ENCODE measurements at regions not wholly inside any gene's neighbourhood (a gene's known extent, or its start where the extent isn't known, plus 50 kb on each side); places are given as distances from the start of the nearest gene placed in this dataset.
"Not testable (repeated sequence)": the region's sequence is repeated elsewhere in the genome, so short reads cannot be mapped to it uniquely, and the experiment has no call there.

DNA sequence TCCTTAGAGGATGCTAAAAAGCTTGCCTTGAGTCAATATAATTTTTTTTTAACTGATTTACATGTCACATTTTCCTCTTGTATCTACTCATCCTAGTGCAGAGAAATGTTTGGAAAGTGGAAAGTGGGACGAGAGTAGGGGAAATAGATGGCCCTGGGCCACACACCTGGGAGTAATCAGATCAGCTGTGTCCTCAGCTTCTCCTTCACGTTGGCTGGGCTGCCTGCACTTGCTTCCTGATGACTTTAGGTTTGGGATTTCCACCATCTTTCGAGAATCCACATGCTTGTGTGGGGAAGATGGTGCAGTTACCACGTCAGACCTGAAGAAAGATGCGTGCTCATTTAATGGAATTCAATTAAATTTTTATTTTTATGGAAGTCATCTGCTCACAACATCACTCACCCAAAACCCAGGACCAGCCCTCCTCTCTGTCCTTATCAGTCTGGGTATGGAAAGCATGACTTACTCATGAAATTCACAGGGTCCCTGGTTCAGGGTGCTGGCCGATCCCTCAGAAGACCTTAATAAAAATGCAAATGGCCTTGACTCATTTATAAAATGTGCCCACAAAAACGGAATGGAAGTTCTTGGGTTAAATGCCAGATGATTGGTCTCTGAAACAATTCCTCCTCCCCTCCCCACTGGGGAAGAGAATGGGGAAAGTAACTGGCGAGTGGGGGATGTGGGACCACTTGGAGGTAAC is 74.5 kb upstream of the TIAM2 start:
- in situ Hi-C loops (cut with MboI; ENCODE audit: low sequenced_read_pairs), result loop anchor here (10.0 kb wide), 1 partner anchor 254 kb away; no protein-coding TSS in a partner anchor

DNA sequence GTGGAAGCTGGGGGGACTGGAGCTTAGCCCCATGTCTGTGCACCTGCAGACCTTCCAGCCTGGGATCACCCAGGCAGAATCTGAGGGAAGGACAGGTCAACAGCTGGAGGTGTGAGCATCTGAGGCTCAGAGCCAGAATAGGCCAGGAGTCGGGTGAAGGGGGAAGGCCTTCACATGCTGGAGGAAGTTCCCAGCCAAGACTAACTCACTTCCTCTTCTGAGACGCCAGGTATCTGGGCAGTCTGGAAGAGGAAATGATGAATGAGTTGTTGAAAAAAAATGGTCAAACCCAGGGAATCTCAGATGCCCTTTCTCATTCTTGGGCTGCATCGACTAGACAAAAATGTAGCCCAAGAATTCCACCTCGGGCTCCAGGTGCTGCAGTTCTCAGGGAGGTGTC is 73.6 kb upstream of the TIAM2 start:
- in situ Hi-C loops (cut with MboI; ENCODE audit: low sequenced_read_pairs), result loop anchor here (10.0 kb wide), 1 partner anchor 253 kb away; no protein-coding TSS in a partner anchor

DNA sequence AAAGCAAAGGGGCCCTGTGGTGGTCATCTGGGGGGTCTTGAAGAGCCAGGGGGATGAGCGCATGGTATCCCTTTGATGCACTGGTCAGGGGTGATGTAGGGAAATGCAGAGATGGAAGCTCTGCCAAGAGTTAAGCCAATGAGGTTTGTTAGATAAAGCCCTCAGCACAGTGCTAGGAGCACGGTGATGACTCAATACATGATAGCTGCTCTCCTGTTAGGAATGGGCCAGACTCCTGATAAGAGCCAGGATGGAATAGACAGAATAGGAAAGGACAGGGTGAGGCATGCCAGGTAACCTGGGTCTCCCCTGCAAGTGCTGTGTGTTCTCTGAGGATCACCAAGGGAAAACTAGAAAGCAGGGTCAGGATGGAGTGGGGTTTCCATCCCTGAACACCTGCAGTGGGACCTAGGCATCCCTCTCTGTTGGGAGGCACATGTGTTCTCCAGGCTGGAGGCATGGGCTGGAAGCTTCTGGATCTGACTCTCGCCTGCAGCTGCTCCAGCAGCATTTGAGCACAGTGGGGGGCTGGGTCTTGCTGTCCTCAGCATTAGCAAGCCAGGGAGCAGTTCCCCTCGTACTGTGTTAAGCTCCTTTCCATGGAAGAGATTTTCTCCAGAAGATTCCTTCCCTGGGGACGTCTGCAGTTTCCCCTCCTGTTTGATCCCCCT is 71.8 kb upstream of the TIAM2 start:
- in situ Hi-C loops (cut with MboI; ENCODE audit: low sequenced_read_pairs), result loop anchor here (10.0 kb wide), 1 partner anchor 251 kb away; no protein-coding TSS in a partner anchor

DNA sequence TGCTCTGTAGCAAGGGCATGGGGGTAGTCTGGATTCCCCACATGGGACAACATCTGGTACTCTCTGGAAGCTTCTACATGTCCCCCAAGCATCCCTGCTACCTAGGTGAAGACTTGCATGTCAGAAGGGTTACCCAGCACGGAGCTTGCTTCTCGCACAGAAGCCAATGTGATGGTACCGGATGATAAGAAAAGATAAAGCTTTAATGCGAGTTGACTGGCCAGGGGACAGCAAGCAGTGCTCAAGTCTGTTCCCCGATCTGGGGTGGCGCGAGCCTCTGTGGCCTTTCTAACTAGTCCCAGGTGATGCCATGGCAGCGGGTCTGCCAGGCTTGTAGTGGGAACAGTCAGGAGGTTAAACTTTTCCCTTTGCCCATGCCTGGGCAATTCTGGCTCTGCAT is 70.0 kb upstream of the TIAM2 start:
- in situ Hi-C loops (cut with MboI; ENCODE audit: low sequenced_read_pairs), result loop anchor here (10.0 kb wide), 1 partner anchor 250 kb away; no protein-coding TSS in a partner anchor

DNA sequence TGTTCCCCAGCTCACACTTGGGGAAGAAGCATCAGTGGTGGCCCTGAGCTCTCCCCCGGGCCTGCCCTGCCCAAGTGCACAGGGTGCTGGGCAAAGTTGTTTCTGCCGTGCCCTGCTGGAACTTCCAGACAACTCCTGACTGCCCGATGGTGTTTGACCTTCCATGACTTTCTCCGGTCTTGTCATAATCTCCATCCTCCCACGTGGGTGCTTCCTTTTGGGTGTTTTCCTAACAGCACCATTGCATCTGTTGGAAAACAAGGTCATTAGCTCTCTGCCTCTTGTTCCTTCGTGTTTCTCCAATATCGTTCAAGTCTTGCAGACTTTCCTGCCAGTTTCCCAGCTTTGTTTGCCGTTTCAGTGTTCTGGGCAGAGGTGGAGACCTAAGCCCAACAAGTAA is 68.7 kb upstream of the TIAM2 start:
- in situ Hi-C loops (cut with MboI; ENCODE audit: low sequenced_read_pairs), result loop anchor here (10.0 kb wide), 1 partner anchor 248 kb away; no protein-coding TSS in a partner anchor

DNA sequence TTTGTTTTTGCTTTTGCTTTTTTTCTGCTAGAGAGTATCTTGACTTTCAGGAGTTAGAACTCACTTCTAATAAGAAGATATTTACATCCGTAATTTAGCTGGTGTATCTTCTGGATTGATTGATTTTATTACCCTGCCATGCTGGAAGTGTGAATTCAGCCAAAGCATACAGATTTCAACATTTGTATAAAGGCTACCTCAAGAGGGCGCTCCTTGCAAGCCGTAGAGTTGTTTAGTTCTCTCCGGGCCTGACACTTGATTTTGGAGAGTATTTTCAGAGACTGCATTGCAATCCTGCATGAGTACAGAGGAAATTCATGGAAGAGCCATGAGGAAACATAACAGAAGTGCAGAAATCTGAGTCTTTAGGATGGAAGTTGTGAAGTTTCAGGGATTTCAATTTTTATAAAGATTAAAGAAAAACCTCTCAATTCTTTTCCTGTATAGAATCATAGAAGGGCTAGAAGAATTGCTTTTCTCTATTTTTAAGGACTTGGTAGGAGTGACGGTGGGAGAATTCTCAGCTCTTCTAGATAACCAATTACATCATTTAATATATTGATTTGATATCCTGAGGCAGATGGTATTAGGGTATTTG is 66.7 kb upstream of the TIAM2 start:
- in situ Hi-C loops (cut with MboI; ENCODE audit: low sequenced_read_pairs), result loop anchor here (10.0 kb wide), 1 partner anchor 246 kb away; no protein-coding TSS in a partner anchor

DNA sequence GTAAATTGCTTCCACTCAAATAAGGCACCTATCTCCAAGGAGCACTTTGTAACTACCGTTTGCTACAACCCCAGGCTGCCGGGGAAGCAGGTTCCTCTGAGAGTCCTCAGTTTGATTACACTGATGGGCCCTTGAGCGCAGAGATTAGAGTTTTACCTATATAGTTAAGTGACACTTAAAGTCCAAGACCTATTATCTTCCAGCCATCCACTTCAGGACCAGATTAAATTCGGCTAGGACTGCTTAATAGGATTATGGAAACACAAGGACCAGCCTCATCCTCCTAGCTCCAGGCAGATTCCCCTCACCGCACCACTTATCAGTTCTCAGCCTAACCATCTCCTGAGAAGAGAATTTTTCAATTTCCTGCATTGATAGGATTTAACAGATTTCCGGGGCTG is 64.7 kb upstream of the TIAM2 start:
- in situ Hi-C loops (cut with MboI; ENCODE audit: low sequenced_read_pairs), result no loop called here

DNA sequence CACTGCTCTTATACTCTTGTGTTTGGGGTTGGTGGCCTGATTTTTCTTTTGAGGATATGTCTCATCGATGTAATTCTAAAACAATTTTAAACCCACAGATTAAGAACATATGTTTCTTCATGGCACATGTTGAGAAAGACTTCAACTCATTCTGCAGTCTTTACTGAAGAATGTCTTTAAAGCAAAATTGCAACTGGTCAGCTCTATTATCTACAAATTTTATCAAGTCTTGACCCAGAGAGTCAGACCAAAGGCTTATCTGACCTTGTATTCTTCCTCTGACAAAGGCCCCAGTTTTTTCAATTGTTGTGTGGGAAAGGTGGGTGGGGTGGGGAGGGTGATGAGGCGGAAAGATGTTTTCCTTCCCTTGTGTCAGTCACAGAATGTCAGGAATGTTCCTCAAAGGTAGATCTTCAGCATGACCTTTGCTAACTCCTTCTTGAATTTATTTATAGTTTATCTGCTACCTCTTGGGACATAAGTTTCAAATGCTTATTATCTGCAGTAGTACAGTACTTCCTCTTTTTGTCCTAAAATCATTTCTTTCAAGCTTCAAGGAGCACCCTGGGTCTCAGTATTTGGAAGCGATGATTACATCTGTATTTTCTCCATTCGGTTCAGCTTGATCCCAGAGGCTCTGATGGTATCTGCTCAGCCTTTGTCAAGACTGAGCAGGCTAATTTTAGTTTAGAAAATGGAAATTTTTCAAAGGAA is 63.2 kb upstream of the TIAM2 start:
- in situ Hi-C loops (cut with MboI; ENCODE audit: low sequenced_read_pairs), result no loop called here

DNA sequence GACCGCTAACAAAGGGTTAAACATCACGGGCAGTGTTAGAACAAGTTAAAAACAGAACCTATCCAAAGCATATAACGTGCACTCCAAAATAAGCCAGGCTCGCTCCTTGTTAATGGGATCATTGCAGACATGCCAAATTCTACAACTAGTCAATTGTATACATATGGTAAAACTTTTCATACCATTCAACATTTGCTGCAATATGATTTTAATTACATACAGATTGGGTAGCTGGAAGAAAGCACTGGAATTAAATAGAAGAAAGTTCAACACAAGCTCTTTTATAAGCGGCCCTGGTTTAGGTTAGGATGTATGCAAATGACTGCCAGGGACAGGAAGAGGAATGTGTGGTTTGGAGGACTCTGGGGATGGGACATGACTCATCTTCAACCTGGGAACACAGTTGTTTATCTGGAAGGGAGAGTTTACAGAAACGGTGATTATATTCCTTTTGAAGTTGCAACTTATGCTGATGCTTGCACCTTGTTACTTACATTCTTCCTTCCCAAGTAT is 62.5 kb upstream of the TIAM2 start:
- in situ Hi-C loops (cut with MboI; ENCODE audit: low sequenced_read_pairs), result no loop called here

DNA sequence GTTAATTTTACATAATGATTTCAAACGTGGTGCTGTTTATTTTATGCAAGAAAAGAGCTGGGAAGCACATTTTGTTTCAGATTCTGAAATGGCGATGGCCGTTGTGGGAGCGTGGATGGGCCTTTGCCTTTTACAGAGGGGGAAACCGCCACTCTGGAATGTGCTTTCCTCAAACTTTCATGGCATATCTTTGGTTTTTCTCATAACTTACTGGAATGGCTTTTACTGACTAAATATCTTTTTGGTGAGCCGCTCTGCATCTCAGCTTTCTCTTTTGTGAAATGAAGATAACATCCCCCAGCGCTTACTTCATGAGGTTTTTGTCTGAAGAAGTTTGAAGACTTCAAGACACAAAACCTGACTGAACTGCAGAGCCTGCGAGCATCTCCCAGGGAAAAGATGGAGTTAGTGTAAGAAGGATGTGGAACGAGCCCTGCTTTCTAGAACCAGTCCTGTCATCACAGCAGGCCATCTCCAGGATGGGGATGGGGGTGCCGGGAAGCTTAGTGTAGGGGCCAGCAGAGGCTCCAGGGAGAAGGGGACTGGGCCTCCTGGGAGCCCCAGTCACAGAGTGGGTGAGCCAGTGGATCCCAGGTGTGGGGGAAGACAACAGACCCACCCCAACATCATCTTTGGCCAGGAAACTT is 61.8 kb upstream of the TIAM2 start:
- in situ Hi-C loops (cut with MboI; ENCODE audit: low sequenced_read_pairs), result no loop called here

DNA sequence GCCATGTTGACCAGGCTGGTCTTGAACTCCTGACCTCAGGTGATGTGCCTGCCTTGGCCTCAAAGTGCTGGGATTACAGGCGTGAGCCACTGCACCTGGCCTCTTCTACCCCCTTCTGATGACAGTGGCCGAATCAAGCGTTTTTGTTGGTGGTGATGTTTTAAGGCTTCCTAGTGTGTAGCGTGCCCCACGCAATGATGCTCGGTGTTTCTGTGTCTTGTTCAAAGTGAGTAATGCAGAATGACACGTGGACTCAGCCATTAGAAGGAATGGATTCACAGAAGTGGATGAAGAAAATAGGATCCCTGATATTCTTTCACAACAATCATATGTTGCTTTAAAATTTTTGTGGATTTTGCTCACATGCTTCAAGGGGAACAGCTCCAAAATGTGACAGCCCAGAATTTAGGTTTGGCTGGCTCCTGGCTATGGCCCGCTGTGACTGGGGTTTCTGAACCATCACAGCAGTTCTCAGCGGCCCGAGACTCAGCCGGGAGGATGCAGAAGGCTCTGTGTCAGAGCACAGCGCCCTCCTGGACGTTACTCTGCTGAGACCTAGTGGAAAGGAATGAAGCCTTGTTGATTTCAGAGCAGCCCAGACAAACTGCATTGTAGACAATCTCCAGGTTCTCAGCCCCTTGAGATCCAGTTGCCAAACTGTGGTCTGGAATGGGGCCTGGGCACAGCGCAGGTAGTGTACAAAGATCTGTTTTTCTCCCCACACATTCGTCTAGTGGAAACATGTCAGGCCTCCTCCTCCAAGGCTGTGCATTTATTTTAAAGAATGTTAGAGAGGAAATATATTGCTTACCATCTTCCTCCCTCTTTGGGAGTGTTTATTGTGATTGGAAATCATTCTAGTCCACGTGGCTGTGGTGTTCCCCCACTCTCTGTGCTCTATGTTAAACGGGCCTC is 57.6 kb upstream of the TIAM2 start:
- in situ Hi-C loops (cut with MboI; ENCODE audit: low sequenced_read_pairs), result no loop called here

DNA sequence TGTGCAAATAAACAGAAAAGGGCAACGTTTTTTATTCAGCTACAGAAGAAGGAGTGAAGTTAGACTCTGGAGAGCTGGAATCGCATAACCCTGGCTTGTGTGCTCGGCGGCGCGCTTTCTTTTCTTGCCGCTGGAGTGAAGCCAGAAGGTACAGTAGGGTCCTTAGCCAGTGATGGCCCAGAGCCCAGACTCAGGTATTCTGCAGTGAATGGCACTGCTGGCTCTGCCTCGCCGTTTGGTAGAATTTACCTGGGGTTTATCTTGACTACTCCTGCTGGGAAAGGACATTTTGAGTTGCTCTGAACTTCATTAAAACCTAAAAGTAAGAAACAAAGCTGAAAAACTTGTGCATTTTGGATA is 56.9 kb upstream of the TIAM2 start:
- in situ Hi-C loops (cut with MboI; ENCODE audit: low sequenced_read_pairs), result no loop called here

DNA sequence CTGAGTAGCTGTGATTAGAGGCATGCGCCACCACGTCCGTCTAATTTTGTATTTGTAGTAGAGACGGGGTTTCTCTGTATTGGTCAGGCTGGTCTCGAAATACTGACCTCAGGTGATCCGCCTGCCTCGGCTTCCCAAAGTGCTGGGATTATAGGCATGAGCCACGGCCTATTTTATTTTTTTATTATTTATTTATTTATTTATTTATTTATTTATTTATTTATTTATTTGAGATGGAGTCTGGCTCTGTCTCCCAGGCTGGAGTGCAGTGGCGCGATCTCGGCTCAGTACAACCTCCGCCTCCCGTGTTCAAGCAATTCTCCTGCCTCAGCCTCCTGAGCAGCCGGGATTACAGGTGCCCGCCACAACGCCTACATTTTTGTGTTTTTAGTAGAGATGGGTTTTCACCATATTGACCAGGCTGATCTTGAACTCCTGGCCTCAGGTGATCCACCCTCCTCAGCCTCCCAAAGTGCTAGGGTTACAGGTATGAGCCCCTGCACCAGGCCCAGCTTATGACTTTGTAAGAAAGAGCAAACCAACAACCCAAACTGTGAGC is 56.3 kb upstream of the TIAM2 start:
- in situ Hi-C loops (cut with MboI; ENCODE audit: low sequenced_read_pairs), result not testable (repeated sequence)

DNA sequence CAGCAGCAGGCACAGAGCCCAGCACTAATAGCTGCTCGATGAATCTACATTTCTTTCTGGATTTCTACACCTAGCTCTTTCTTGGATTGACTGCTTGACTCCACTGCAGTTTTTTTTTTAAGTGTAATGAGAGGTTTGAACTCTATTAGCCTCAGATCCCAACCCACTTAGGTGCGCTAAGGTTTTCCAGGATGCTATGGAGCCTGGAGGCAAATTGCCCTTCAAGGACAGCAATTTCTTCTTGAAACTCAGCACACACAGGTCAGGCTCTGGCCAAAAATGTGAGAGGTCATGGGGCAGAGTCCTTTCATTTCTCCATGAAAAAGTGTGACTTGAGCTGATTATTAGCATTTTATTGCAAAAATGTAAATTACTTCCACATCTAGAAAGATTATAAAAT is 52.3 kb upstream of the TIAM2 start:
- in situ Hi-C loops (cut with MboI; ENCODE audit: low sequenced_read_pairs), result no loop called here

DNA sequence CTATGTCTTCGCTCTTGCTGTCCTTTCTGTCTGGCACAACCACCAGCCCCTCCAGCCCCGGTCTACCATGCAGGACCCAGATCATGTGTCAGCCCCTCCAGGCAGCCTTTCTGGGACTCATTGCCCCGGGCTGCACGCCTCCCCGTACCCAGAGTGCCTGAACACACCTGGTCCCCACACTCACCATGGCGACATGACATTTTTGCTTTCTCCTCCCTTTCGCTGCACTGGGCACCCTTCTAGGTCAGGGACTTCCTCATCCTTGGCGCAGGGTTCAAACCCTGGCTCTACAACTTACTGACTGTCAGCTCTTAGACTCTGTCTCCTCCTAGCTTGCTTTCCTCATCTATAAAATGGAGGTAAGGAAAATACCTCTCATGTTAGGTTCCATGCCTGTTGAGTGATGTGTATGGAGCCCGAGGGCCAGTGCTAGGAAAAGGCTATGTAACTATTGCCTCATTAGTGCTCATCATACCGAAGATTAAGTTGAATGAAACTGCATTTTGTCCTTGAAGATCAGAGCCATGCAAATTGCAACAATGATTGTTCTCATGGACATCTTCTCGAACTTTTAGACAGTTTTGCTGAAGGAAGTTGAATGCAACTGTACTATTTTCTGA is 49.7 kb upstream of the TIAM2 start:
- in situ Hi-C loops (cut with MboI; ENCODE audit: low sequenced_read_pairs), result no loop called here

All from HL-60/S4 treated with retinoic acid at 250 ng/mL for 4 days and 3 days (cell line).